ENCODE measurements at regions not wholly inside any gene's neighbourhood (a gene's known extent, or its start where the extent isn't known, plus 50 kb on each side); places are given as distances from the start of the nearest gene placed in this dataset.

DNA sequence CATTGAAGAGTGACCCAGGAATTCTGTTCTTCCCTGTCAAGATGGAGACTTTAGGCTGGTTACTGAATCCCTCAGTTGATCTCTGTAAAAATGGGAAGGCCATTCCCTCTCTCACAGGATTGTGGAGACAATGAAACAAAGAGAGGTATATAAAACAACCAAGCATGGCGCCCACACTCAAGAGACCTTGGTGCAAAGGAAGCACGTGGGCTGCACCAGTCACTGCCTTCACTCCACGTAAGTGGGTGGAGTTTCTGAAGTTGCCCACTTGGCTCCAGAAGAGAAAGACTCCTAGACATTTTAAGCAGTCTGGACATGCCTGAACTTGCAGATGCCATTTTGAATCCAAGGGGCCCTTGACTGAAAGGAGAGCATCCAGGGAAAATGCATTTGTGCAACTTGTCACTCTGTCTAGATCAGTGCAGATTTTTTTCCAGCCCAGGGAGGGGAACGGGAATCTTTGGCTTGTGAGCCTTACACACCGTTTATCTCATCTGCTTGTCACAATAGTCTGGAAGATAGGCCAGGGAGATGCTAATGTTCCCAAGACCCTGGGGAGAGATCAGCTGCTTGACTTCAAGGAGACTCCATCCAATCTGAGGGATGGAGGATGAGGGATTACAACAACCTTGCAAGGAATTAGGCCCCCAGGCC, 96.9 kb upstream of the TBX3 start:
- TF ChIP-seq CTCF (IDR thresholded peaks at IDR 0.05 in 4 of 5, conservative IDR thresholded peaks at IDR 0.05 in 1 of 5), result no peak
- TF ChIP-seq POLR2A (IDR thresholded peaks at IDR 0.05), result no peak

Data from gastrocnemius medialis (tissue), 4 donors.